AG04450 (cell line): ENCODE measurements at regions not wholly inside any gene's neighbourhood (a gene's known extent, or its start where the extent isn't known, plus 50 kb on each side); places are given as distances from the start of the nearest gene placed in this dataset.
A peak's percentile ranks its signal among the peaks of the same experiment; 100 is the strongest.
"Not testable (repeated sequence)": the region's sequence is repeated elsewhere in the genome, so short reads cannot be mapped to it uniquely, and the experiment has no call there.

Source experiments
- CTCF ChIA-PET: fragments of 300-600, 350-600 bp; formaldehyde crosslinking; extraction: SDS; loops from one replicate; lab custom pipeline; 2022; ENCODE audit warnings: antibody characterized with exemption, inconsistent platforms; lab: Charles Lee
- POLR2A ChIA-PET: fragments of 350-600 bp; formaldehyde crosslinking; extraction: SDS; loops from one replicate; lab custom pipeline; 2021; ENCODE audit warnings: antibody characterized with exemption, inconsistent platforms; lab: Yijun Ruan, JAX
- DNase-seq: peaks from one replicate; pipeline ENCODE4 v3.0.0-alpha.2; 2011; ENCODE audit warnings: low read depth, low spot score
- H3K27ac ChIP-seq: one replicate; pipeline ENCODE4 v1.5.1; 2012; ENCODE audit warnings: low read depth, low read length, control low read depth
- H3K27me3 ChIP-seq: one replicate; pipeline ENCODE4 v1.6.0; 2012; ENCODE audit warnings: low read length; ENCODE audit not compliant: control insufficient read depth, insufficient read depth
- H3K4me3 ChIP-seq: 2 replicates; pipeline ENCODE4 v1.5.1; 2011; ENCODE audit warnings: mild to moderate bottlenecking, low read depth, low read length, control low read depth
- H3K9me3 ChIP-seq: 2 replicates; pipeline ENCODE4 v1.5.1; 2012; ENCODE audit warnings: low read length; ENCODE audit not compliant: control insufficient read depth, insufficient read depth
- CTCF ChIP-seq: IDR thresholded peaks from 2 replicates; pipeline ENCODE4 v1.5.1; 2011; ENCODE audit warnings: low read depth, low read length, control low read depth, inconsistent platforms

GRCh38 chr17:56727876-56728617, 105.7 kb downstream of the C17orf67 start:
- Histone ChIP-seq H3K27ac (no peak overlapping the region), H3K27me3 (peaks cover 26% of the 10 kb centered on the region), H3K4me3 (no peak overlapping the region), H3K9me3 (no peaks in the 10 kb centered on the region)
- ChIA-PET POLR2A (no interaction called here), CTCF (interaction anchor here (1.4 kb wide), 1 partner anchor 12 kb away, joined by 3 read pairs; no protein-coding TSS in a partner anchor)
- DNase-seq: no peak
- no peak for TF ChIP-seq CTCF

DNA sequence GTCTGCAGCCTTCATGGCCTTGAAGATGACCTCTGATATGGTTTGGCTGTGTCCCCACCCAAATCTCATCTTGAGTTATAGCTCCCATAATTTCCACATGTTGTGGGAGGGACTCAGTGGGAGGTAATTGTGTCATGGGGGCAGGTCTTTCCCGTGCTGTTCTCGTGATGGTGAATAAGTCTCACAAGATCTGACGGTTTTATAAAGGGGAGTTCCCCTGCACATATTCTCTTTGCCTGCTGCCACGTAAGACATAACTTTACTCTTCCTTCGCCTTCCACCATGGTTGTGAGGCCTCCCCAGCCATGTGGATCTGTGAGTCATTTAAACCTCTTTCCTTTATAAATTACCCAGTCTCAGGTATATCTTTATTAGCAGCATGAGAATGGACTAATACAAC, 102.6 kb downstream of the C17orf67 start:
- H3K27me3 ChIP-seq: peaks cover 32% of the 10 kb centered on the region
- POLR2A ChIA-PET, CTCF ChIA-PET, DNase-seq, H3K27ac ChIP-seq, H3K4me3 ChIP-seq, H3K9me3 ChIP-seq: not testable (repeated sequence)

DNA sequence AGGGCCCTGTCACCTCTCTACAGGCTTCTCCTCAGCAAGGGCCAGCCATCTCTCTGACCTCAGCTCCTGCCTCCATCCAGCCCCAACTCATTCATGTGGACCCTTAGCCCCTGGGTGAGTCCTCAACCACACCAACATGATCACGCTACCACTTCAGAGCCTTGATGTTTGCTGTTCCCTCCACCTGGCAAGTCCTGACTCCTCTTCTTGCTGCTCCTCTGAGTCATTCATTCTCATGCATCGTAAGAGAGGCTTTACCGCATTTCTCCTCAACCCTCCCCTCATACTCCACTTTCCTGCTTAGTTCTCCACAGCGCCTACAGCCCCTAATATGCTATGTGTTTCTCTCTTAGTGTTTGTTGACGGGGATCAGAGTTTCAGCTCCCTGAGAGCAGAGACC, 99.9 kb downstream of the C17orf67 start:
- Histone ChIP-seq H3K4me3 (no peak overlapping the region), H3K27ac (no peak overlapping the region), H3K9me3 (no peaks in the 10 kb centered on the region; the same call in 1 of the 2 replicates), H3K27me3 (peaks cover 23% of the 10 kb centered on the region)
- CTCF ChIA-PET: no interaction called here
- POLR2A ChIA-PET: no interaction called here
- TF ChIP-seq CTCF: no peak
- no peak for DNase-seq

- Histone ChIP-seq H3K4me3 (no peak overlapping the region), H3K9me3 (no peaks in the 10 kb centered on the region; the same call in 1 of the 2 replicates), H3K27me3 (peaks cover 13% of the 10 kb centered on the region), H3K27ac (no peak overlapping the region)
- CTCF ChIA-PET: interaction anchor here (1.0 to 1.4 kb wide), 3 partner anchors 18 to 44 kb away, joined by 3 to 12 read pairs (median 3); no protein-coding TSS in a partner anchor
- POLR2A ChIA-PET: no interaction called here
- DNase-seq: no peak
- TF ChIP-seq CTCF: no peak
Observed at GRCh38 chr17:56735842-56736241, 97.9 kb downstream of the C17orf67 start.

- CTCF ChIA-PET: interaction anchor here (0.6 to 5.0 kb wide), 5 partner anchors 14 to 890 kb away, joined by 3 to 29 read pairs (median 4); no protein-coding TSS in a partner anchor
- TF ChIP-seq CTCF: no peak
- POLR2A ChIA-PET: interaction anchor here (0.6 to 0.7 kb wide), 2 partner anchors 21 to 40 kb away, joined by 3 read pairs; no protein-coding TSS in a partner anchor
- no peaks in the 10 kb centered on the region; the same call in 1 of the 2 replicates for H3K9me3 ChIP-seq
- H3K27me3 ChIP-seq: peaks cover 11% of the 10 kb centered on the region
- no peak overlapping the region for H3K4me3 ChIP-seq
- peak; percentile 58 for DNase-seq
- peak overlapping the region; percentile 21 for H3K27ac ChIP-seq
Observed at GRCh38 chr17:56737421-56738161, 96.1 kb downstream of the C17orf67 start.
